ENCODE measurements at regions not wholly inside any gene's neighbourhood (a gene's known extent, or its start where the extent isn't known, plus 50 kb on each side); places are given as distances from the start of the nearest gene placed in this dataset.

GRCh38 chr16:85369741-85370528 is 243.2 kb upstream of the GSE1 start:
- TF ChIP-seq CTCF (IDR thresholded peaks at IDR 0.05) (peak in 1 of 3 donors; percentile 50), POLR2A (IDR thresholded peaks at IDR 0.05) (no peak)

Data from lower leg skin (tissue), 3 donors.